Caki2 (cell line): ENCODE measurements at regions not wholly inside any gene's neighbourhood (a gene's known extent, or its start where the extent isn't known, plus 50 kb on each side); places are given as distances from the start of the nearest gene placed in this dataset.
"Not testable (repeated sequence)": the region's sequence is repeated elsewhere in the genome, so short reads cannot be mapped to it uniquely, and the experiment has no call there.

Experiments used
- DNase-seq: peaks from one replicate; pipeline ENCODE4 v3.0.0-alpha.2; 2015; ENCODE audit warnings: low read depth
- in situ Hi-C: cut with HindIII; loops from 2 replicates; pipeline ENCODE4 v1.10.0; 2016; ENCODE audit warnings: low sequenced_read_pairs, low pct_unique_long_range_greater_than_20kb, mixed read lengths

GRCh38 chr5:143896966-143897365 lies 85.0 kb downstream of the HMHB1 start:
- DNase-seq = peak; percentile 12
- in situ Hi-C loops = no loop called here

DNA sequence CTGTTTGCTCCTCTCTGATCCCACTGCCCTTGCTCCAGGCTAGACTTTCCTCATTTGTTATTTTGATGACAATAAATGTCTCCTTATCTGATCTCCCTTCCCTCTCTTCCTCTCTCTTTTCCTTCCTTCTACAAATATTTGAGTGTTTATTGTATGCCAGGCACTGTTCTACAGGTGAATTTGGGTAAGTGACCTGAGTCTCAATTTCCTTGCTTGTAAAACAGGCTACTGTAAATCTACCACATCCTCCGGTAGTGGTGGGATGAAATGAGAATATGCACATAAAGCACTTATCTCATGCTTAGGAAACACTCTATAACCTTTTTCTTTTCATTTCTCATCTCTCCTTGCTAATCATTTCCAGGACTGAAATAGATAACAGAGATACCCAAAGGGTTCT lies 86.4 kb downstream of the HMHB1 start:
- no peak for DNase-seq
- in situ Hi-C loops = no loop called here

DNA sequence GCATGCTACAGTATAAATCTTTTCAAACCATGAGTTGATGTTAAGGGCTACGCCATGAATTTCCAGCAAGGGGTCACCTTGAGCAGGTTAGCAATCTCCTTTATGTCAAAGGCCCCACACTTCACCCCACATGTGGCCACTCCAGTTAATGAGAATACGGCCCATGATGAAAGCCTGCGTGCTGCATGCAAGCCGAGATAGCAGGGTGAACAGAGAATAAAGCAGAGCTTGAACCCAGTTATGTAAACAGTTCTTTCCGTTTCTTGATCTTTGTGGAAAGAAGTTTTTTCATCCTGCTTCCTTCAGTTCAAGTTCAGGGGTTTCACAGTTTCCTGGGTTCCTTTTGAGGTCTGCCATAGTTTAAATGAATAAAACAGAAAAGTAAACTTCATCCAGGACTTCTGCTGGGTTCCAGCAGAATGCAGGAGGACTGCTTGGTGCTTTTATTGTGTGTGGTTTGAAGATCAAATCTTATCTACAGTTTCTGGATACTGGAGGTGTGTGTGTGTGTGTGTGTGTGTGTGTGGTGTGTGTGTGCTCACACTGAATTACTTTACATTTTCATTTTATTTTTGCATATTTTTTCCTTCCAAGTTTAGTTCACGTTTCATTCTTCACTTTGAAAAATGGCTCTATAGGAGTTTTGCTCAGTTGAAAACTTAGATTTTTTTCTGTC lies 87.1 kb downstream of the HMHB1 start:
- in situ Hi-C loops = no loop called here
- DNase-seq = no peak

DNA sequence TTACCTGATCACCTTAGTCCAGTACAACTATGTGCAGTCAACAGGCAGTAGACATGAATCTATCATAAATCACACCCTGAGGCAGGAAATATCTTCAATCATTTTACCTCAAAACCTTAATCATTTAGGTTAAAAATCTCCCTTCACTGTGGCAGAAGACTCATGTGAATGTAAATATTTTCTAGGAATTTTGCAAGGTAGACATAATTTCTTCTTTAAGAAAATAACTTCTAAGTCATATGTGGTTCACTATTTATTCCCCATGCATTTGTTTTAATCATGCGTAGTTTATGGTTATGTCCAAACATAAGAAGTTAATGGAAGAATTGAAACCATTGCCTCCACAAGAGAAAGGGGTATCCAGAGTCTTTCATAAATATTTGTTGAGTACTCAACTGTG lies 97.0 kb downstream of the HMHB1 start:
- in situ Hi-C loops = no loop called here
- no peak for DNase-seq

DNA sequence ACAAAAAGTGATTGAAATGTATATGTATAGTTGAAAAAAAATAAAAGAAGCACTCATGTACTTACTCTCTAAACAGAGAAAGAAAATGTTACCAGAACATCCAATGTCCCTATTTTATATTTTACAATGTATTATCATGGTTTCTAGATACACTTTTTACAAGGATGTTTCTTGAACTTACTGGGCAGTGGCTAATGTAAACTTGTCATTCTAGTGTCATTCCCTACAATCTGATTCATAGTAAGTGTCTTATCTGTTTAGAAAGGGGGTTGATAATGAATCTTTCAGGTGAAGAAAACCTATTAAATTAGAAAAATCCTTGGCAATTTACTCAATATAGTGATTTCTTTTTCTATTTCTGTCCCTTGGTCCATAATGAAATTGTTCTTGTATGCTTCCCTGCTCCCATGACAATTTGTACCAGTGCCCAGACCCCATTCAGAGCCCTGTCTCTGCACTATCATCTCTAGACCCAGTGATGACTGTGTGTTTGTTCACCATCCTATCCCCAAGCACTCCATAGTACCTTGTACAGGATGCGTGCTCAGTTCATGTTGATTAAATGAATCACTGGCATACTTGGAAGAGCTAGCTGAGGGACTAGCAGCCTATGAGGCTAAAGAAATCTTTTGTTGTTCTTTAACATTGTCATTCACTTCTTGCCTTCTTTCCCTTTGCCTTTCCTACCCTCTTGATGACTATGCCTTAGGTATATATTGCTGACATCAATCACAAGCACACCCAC lies 101.2 kb downstream of the HMHB1 start:
- in situ Hi-C loops = no loop called here
- peak; percentile 33 for DNase-seq

DNA sequence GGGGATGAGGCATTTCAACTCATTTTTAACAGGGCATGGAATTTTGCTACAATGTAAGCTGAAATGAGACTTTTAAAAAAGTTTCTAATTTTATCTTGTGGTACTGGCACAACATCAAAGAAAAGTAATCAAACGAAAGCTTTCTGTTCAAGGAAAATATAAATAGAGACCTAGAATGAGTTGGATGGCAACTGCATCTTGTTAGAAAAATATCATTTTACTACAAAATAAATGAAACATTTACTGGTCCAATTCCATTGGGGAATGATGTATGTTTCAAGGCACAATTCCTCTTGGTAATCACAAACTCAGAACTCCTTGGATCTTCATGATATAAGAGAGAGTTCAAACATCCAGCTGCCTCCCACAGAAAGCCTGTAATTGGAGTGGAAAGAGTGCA lies 102.8 kb downstream of the HMHB1 start:
- no peak for DNase-seq
- in situ Hi-C loops = no loop called here

DNA sequence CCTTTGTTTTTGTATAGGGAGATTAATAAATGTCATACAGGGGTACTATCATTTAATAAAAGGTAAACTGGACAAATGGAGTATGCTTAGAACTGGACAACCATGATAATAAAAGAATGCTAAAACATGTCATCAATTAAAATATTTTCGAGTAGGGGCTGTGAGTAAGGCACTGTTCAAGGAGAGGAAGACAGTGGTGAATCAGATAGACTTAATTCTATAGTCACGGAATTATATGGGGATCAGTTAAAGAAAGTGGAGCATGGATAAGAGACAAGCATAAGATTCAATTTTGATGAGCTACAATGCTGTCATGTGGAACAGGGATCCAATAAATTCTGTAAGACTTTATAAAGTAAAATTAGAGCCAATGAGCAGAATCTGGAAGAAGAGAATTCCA lies 104.5 kb downstream of the HMHB1 start:
- in situ Hi-C loops = no loop called here
- DNase-seq = no peak

GRCh38 chr5:143918961-143919360 lies 107.0 kb downstream of the HMHB1 start:
- DNase-seq = no peak
- in situ Hi-C loops = no loop called here

DNA sequence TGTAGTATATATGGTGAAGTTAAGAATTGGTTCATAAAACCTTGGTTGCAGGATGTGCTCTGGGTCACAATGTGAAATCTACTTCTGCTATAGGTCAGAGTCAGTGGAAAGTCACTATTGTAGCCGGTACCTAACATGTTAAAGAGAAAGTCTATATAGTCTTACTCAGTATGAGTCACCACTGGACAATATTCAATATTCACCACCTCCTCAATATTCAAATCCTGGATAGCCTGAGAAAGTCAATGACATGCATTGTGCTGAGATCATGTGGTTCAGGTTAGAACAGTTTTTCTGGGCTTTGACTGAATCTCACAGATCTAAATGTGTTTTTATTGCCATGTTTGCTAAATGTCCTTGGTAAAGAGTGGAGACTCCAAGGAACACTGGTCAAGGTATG lies 108.8 kb downstream of the HMHB1 start:
- no peak for DNase-seq
- in situ Hi-C loops = no loop called here

DNA sequence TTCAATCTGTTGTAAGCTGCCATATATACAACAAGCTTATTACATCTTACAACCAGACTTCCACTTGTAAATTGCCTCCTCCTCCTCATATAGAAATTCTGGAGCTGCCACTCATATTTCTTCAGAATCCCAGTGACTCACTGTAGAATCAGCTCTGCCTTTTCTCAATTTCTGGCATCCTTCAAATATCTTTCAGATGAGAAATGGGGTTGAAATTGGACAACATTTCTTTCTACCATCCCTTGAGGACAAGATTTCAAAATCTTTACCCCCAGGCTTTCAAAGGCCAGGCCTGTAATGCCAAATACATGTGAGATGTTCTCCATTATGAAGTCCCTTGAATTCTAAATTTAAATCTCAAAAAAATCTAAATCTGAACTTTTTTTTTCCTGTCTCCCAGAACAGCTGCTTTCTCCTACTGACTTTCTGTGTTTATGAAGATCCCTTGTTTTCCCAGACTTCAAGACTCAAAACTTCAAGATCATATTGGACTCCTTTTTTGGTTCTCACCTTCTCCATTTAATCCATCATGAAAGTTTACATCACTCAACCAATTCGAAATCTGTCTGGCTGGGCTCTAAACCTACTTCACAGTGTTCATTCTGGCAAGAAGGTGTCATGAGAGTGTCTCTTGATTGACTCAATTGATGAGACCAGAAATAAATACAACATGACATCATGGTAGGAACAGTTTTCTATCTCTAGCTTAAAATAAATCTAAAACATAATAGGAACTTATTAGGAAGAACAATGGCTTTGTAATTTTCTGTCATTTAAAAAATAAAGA lies 109.8 kb downstream of the HMHB1 start:
- in situ Hi-C loops = no loop called here

GRCh38 chr5:143922718-143923117 lies 110.8 kb downstream of the HMHB1 start:
- DNase-seq = peak; percentile 27
- in situ Hi-C loops = no loop called here

More for the DNA sequence above, 109.8 kb downstream of the HMHB1 start:
- no peak for DNase-seq

DNA sequence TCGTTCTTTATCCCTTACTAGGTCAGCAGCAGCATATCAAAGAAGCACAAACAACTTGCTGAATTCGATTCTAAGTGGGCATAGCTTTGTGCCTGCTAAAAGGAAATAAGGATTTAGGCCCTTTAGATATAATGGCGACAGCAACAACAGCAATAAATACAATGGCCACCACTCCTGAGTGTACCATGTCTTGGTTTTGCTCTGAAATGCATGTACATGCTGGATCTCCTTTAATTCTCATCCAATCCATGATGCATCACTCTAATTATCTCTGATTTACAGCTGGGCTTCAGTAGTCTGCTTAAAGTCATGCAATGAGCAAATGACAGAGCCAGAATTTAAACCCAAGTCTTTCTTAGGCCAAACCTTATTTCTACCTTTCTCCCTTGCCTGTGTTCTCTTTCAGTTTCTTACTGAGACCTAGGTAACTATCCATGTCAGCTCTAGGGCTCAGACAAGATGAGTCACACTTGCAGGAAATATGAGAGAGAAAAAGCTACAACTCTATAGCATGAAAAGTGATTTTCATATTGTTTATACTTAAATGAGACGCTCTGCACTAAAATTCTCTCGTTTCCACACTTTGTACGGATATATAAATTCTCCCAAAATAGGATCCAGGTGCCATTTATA lies 111.8 kb downstream of the HMHB1 start:
- DNase-seq = peak; percentile 47
- in situ Hi-C loops = no loop called here

- in situ Hi-C loops = no loop called here
- DNase-seq = peak; percentile 6
Observed at GRCh38 chr5:143924311-143924978, 112.5 kb downstream of the HMHB1 start.

DNA sequence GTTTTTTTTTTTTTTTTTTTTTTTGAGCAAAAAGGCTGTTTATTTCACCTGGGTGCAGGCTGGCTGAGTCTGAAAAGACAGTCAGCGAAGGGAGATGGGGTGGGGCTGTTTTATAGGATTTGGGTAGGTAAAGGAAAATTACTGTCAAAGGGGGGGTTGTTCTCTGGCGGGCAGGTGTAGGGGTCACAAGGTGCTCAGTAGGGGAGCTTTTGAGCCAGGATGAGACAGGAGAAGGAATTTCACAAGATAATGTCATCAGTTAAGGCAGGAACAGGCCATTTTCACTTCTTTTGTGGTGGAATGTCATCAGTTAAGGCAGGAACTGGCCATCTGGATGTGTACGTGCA lies 113.0 kb downstream of the HMHB1 start:
- DNase-seq, in situ Hi-C loops: not testable (repeated sequence)

- no peak for DNase-seq
- in situ Hi-C loops = no loop called here
Observed at GRCh38 chr5:143929486-143929885, 117.5 kb downstream of the HMHB1 start.

DNA sequence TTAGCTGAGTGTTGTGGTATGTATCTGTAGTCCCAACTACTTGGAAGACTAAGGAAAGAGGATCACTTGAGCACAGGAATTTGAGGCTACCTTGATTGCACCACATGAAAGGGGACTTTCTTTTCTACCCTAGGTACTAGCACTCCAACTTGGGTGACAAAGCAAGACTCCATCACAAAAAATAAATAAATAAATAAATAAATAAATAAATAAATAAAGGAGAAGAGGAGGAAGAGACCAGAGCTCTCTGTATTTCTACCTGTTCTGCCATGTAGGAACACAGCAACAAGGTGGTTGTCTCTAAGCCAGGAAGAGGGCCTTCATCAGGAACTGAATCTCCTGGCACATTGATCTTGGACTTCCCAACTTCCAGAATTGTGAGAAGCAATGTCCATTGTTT lies 118.6 kb downstream of the HMHB1 start:
- in situ Hi-C loops = no loop called here
- no peak for DNase-seq

- DNase-seq = no peak
- in situ Hi-C loops = no loop called here
Observed at GRCh38 chr5:143931476-143931875, 119.5 kb downstream of the HMHB1 start.

GRCh38 chr5:143931986-143932385 lies 120.0 kb downstream of the HMHB1 start:
- in situ Hi-C loops = no loop called here
- DNase-seq = no peak
